ENCODE measurements at regions not wholly inside any gene's neighbourhood (a gene's known extent, or its start where the extent isn't known, plus 50 kb on each side); places are given as distances from the start of the nearest gene placed in this dataset.

GRCh38 chr7:436367-437128 is 83.1 kb downstream of the PDGFA start:
- Histone ChIP-seq H3K36me3 (replicated peaks in 1 of 2; ENCODE audit: control insufficient read depth in 1 of 2, insufficient read depth in 2 of 2, low read length in 2 of 2) (no peaks in the 10 kb centered on the region), H4K20me1 (ENCODE audit: insufficient read depth, low read length) (no peaks in the 10 kb centered on the region), H3K9me3 (replicated peaks in 1 of 2; ENCODE audit: control insufficient read depth in 1 of 2, insufficient read depth in 1 of 2, low read length in 2 of 2) (no peaks in the 10 kb centered on the region), H3K4me1 (ENCODE audit: control insufficient read depth in 1 of 2, insufficient read depth in 2 of 2, low read length in 2 of 2) (peaks cover 0 to 5% of the 10 kb centered on the region in 2 donors), H2AFZ (ENCODE audit: insufficient read depth, low read depth, low read length, poor library complexity, severe bottlenecking) (no peak overlapping the region), H3K4me3 (replicated peaks in 1 of 3; ENCODE audit: low read depth in 2 of 3, low read length in 3 of 3) (no peak overlapping the region), H3K9ac (ENCODE audit: insufficient read depth, low read length, poor library complexity, severe bottlenecking) (no peak overlapping the region), H3K4me2 (replicated peaks; ENCODE audit: extremely low read depth, low read length, poor library complexity, severe bottlenecking) (no peak overlapping the region), H3K79me2 (ENCODE audit: insufficient read depth, low read length) (no peaks in the 10 kb centered on the region), H3K27me3 (ENCODE audit: control insufficient read depth in 2 of 2, insufficient read depth in 2 of 2, low read length in 2 of 2) (no peaks in the 10 kb centered on the region), H3K27ac (ENCODE audit: low read depth in 1 of 2, low read length in 2 of 2) (no peak overlapping the region)
- Mint-ChIP-seq H3K27me3 (ENCODE audit: low read depth in 3 of 3) (peaks cover 0 to 8% (median 2%) of the 10 kb centered on the region in 3 donors), H3K9me3 (peaks cover 0 to 8% (median 3%) of the 10 kb centered on the region in 7 donors), H3K4me3 (no peak overlapping the region), H3K27ac (no peak overlapping the region), H3K36me3 (no peaks in the 10 kb centered on the region), H3K4me1 (peaks cover 11% of the 10 kb centered on the region)
- TF ChIP-seq, protein P1, sequence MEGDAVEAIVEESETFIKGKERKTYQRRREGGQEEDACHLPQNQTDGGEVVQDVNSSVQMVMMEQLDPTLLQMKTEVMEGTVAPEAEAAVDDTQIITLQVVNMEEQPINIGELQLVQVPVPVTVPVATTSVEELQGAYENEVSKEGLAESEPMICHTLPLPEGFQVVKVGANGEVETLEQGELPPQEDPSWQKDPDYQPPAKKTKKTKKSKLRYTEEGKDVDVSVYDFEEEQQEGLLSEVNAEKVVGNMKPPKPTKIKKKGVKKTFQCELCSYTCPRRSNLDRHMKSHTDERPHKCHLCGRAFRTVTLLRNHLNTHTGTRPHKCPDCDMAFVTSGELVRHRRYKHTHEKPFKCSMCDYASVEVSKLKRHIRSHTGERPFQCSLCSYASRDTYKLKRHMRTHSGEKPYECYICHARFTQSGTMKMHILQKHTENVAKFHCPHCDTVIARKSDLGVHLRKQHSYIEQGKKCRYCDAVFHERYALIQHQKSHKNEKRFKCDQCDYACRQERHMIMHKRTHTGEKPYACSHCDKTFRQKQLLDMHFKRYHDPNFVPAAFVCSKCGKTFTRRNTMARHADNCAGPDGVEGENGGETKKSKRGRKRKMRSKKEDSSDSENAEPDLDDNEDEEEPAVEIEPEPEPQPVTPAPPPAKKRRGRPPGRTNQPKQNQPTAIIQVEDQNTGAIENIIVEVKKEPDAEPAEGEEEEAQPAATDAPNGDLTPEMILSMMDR (IDR thresholded peaks at IDR 0.05), result no peak
- intact Hi-C loops (cut with micrococcal nuclease), result no loop called here
- DNase-seq, result no peak
- 89% methylated on average over 27 of the region's 33 CpGs for WGBS (ENCODE audit: insufficient coverage)

DNA sequence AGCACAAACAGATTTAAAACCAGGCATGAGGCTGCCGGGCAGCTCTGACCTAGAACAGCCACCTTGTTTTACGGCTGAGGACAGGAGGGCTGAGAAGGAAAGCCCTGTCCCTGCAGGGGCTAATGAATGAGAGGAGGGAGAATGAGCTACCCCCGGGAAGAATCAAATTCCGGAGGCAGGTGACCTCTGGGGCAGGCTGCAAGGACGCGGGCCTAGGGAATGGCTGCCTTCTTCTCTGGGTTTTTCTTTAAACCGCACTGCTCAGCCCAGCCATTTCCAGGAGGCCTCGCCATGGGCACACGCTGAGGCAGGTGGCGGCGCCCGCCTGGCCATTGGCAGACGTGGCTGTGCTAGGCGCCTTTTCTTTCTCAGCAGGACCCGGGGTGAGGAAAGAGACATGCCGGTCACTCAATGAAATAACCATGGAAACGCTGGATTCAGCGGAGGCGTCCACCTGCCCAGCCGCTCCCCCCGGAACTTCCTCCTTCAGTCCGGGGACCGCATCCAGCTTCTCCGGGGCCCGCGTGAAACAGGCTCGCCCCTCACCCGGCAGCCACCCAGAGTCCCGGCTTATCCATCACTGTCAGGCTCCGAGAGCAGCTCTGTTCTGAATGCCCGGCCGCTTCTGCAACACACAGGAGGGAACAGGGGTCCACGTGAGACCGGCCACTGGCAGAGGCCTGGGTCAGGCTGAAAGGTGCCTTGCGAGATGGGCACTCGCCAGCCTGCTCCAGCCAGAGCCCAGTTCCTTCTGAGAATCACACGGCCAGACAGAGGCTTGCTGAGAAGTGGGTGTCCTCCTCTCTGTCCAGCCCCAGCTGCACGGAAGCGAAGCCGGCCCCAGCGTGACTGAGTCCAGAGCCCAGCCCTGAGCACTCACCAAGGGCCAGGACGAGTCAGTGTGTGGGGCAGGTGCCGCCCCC is 82.1 kb downstream of the PDGFA start:
- no peak overlapping the region for H3K27ac ChIP-seq (ENCODE audit: low read depth in 1 of 2, low read length in 2 of 2)
- TF ChIP-seq, protein P1 (IDR thresholded peaks at IDR 0.05), result no peak
- no peaks in the 10 kb centered on the region for H3K9me3 ChIP-seq (replicated peaks in 1 of 2; ENCODE audit: control insufficient read depth in 1 of 2, insufficient read depth in 1 of 2, low read length in 2 of 2)
- no peaks in the 10 kb centered on the region for H4K20me1 ChIP-seq (ENCODE audit: insufficient read depth, low read length)
- no peaks in the 10 kb centered on the region for H3K36me3 ChIP-seq (replicated peaks in 1 of 2; ENCODE audit: control insufficient read depth in 1 of 2, insufficient read depth in 2 of 2, low read length in 2 of 2)
- H3K4me3 ChIP-seq (replicated peaks in 1 of 3; ENCODE audit: low read depth in 2 of 3, low read length in 3 of 3), result no peak overlapping the region
- Mint-ChIP-seq H3K27ac (no peak overlapping the region), H3K36me3 (no peaks in the 10 kb centered on the region), H3K4me1 (peaks cover 11% of the 10 kb centered on the region), H3K27me3 (ENCODE audit: low read depth in 3 of 3) (peaks cover 2 to 8% (median 4%) of the 10 kb centered on the region in 3 donors), H3K4me3 (no peak overlapping the region), H3K9me3 (peaks cover 0 to 11% (median 4%) of the 10 kb centered on the region in 7 donors)
- H3K9ac ChIP-seq (ENCODE audit: insufficient read depth, low read length, poor library complexity, severe bottlenecking), result no peak overlapping the region
- H2AFZ ChIP-seq (ENCODE audit: insufficient read depth, low read depth, low read length, poor library complexity, severe bottlenecking), result no peak overlapping the region
- no peak for DNase-seq
- H3K4me1 ChIP-seq (ENCODE audit: control insufficient read depth in 1 of 2, insufficient read depth in 2 of 2, low read length in 2 of 2), result peaks cover 0 to 5% of the 10 kb centered on the region in 2 donors
- H3K4me2 ChIP-seq (replicated peaks; ENCODE audit: extremely low read depth, low read length, poor library complexity, severe bottlenecking), result no peak overlapping the region
- intact Hi-C loops (cut with micrococcal nuclease), result no loop called here
- no peaks in the 10 kb centered on the region for H3K27me3 ChIP-seq (ENCODE audit: control insufficient read depth in 2 of 2, insufficient read depth in 2 of 2, low read length in 2 of 2)
- 87% methylated on average over 41 of the region's 43 CpGs for WGBS (ENCODE audit: insufficient coverage)
- no peaks in the 10 kb centered on the region for H3K79me2 ChIP-seq (ENCODE audit: insufficient read depth, low read length)

Data from CD14-positive monocyte (primary cell).